ENCODE measurements at regions not wholly inside any gene's neighbourhood (a gene's known extent, or its start where the extent isn't known, plus 50 kb on each side); places are given as distances from the start of the nearest gene placed in this dataset.
"Not testable (repeated sequence)": the region's sequence is repeated elsewhere in the genome, so short reads cannot be mapped to it uniquely, and the experiment has no call there.

- DNase-seq: no peak
These were observed 130.6 kb downstream of the SPP2 start for GRCh38 chr2:234181121-234181520.

- no peak for DNase-seq
These were observed 128.5 kb downstream of the SPP2 start for GRCh38 chr2:234179031-234179363.

DNA sequence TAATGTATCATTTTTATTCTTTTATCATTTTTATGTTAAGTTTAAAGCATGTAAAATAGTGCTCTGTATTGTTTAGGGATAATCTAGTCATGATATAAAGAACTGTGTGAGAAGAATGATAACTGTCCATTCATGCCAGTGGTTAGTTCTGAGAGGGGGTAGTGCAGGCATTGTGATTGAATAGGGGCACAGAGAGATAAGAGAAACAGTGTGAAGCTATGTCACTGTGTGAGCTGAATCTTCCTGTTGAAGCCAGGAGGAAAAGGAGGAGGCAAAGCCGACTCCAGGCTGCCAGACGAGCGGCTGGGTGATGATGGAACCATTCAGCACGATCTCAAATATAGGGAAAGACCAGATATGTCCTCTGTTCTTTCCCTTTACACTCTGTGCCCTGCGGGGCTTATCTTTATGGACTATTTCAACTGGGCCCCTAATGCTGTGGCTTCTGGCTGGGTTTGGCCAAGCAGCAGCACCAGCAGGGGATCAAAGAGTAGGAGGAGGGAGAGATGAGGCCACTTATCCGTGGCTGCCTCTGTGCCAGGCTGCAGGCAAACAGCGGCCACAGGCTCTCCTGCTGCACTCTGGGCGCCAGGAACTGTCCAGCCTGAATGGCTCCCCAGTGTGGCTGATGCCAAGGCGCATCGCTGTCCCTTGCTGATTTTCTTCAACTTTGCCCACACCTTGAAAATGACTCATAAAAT, 128.0 kb downstream of the SPP2 start:
- no peak for DNase-seq

DNA sequence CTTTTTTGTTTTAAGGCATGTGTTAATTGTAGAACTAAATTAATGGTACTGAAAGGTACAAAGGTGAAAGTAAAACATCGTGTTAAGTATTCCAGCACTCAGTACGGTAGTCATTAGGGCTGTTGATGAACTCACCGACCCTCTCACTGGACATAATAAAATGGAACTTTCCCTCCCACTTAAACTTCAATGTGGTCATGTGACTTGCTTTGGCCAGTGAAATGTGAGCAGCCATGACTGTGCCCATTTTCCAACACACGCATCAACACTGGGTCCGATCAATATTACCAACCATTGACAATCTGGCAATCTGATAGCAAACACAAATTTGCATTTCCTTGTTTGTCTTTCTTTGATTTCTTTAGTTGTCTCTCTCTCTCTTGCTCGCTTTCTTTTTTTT, 125.1 kb downstream of the SPP2 start:
- no peak for DNase-seq

GRCh38 chr2:234174742-234175141, 124.2 kb downstream of the SPP2 start:
- DNase-seq: no peak

- DNase-seq: no peak
These were observed 122.0 kb downstream of the SPP2 start for GRCh38 chr2:234172532-234172931.

DNA sequence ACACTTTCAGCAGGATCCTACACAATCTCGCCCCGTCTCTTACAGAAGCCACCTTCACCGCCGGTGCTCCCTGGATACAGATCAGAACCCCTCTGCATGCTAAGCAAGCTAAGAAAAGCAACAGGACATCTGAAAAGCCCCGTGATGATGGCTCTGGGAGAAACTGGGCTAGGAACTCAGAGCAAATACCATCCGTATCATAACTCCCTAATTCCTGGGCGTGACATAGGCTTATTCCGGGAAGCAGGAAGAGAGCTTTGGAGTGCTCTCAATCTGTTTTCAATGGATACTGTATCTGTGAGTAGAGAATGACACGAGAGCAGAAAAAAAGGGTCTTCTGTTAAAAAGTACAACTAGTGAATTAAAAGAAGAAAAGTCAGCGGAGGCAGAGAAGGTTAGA, 121.6 kb downstream of the SPP2 start:
- DNase-seq: no peak

DNA sequence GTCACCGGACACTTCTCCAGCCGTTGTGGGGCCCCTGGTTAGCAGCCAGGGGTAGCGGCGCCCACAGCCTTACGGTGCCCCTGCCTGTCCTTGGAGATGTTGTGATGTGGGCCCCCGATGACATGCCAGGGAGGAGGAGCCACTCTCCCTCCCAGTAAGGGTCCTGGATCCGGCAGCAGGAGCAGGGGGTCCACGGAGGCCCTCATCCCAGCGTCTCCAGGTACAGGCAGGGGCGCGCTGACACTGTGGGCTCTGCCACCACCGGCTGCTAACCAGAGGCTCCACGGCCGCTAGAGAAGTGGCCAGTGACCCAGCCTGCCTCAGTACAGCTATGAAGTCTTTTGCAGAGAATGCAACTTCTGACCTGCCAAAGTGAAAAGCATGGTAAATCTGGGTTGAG, 121.2 kb downstream of the SPP2 start:
- no peak for DNase-seq

GRCh38 chr2:234169674-234170073, 119.2 kb downstream of the SPP2 start:
- no peak for DNase-seq

- not testable (repeated sequence) for DNase-seq
These were observed 118.4 kb downstream of the SPP2 start for GRCh38 chr2:234168605-234169570.

DNA sequence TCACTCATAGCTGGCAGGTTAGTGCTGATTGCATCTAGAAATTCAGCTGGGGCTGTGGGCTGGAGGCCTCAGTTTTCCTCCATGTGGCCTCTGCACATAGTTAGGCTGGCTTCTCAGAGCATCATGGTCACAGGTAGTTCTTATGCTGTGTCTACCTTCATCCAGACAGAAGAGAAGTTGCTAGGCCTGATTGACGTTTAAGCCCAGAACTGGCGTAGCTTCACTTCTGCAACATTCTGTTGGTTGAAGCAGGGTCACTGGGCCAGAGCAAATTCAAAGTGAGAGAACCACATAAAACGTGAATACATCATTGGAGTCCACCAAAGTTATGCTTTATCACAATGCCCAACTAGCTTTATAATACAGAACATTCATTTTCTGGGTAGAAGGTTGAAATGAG, 116.0 kb downstream of the SPP2 start:
- no peak for DNase-seq

- DNase-seq: no peak
These were observed 114.9 kb downstream of the SPP2 start for GRCh38 chr2:234165421-234165820.

DNA sequence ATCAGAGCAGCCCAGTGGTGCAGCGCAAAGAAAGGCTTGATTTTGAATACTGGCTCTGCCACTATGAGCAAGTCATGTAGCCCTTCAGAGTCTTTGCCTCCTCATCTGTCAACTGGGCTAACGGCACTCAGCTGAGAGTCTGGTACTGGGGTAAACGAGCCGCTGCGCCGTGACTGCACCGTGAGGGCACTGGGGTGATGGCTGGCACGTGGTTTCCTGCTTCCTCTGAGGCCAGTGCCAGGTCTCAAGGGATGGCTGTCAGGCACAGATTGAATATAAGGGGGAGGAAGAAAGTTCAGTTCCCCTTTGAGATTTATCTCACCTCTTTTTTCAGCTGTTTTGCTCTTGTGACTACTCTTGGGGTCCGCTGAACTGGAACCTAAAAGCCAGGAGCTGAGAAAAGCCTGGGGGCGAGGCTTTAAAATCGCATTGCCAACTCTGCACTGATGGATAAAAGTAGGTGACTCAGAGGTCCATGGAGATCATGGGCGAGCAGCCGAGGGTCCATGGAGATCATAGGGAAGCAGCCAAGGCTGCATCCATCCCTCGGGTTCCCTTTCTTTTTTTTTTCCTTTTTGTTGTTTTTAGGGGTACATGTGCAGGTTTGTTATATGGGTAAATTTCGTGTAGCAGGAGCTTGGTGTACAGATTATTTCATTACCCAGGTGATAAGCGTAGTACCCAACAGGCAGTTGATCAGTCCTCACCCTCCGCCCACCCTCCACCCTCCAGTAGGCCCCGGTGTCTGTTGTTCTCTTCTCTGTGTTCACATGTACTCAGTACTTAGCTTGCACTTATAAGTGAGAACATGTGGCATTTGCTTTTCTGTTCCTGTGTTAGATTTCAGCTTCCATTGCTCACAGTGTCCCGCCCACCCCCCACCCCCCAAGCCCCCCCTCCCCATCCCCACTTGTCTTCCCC, 114.3 kb downstream of the SPP2 start:
- no peak for DNase-seq

- no peak for DNase-seq
These were observed 113.1 kb downstream of the SPP2 start for GRCh38 chr2:234163510-234164045.

- DNase-seq: no peak
These were observed 112.4 kb downstream of the SPP2 start for GRCh38 chr2:234162861-234163260.

DNA sequence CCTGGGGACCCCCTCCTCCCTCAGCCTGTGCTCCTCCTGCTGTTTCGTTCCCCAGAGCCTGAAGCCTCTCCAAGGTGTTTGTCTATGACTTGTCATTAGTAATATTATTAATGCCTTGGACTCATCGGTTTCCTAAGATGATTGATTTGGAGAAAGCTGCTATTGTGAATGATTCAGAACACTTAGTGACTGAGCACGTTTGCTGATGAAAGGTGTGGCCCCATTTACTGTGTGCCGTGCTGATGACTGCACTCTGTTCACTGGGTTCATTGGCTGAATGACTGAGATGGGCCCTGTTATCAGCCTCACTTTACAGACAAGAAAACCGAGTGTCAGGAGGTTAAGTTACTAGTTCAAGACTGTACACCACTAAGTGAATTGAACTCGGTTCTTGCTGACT, 111.4 kb downstream of the SPP2 start:
- no peak for DNase-seq

DNA sequence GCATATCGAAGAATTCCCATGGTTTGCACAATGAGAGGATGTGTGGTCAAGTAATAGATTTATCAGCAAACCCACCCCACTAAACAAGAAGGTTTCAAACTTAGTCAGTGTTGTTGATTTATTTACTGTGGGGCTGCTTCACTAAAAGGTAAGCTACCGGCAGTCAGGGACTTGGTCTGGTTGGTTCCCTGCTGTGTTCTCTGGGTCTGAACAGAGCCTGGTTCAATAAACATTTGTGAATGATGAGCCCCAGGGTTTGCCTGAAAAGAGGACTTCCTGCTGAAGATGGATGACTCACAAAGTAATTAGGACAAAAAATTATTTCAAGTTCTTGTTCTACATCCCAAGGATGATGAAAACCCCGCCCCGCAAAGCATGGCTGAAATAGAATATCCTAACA, 108.3 kb downstream of the SPP2 start:
- DNase-seq: no peak

DNA sequence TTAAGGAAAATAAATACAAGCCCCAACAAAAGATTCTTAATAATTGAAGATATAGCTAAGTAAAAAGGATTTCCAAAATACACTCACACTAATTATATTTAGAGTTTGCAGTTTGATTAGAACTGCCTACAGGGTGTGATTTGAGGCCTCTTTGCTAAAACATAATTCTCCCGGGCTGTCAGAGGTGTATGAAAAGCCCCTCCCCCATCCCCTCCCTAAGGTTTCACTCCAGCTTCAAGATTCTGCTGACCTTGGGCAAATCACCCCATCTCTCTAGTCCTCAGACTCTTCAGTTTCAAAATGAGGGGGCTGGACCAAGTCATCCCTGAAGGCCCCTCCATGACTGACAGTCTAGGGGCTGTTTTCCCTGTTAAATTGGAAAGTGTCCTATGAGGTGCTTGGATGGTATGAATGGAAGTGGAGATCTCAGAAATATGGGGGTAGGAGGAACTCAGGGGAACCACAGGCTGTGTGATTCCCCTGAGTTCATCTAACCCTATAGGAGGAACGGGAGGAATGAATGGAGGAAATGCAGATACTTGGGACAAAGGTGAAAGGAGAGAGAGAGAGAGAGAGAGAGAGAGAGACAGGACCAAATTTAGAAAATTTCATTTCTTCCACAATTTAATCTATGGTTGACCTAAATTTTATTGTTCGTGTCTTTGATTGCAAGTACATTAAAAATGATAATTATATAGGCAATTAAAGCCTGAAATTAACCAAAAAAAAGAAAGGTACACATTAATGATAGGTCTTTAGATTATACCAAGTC, 107.5 kb downstream of the SPP2 start:
- no peak for DNase-seq

DNA sequence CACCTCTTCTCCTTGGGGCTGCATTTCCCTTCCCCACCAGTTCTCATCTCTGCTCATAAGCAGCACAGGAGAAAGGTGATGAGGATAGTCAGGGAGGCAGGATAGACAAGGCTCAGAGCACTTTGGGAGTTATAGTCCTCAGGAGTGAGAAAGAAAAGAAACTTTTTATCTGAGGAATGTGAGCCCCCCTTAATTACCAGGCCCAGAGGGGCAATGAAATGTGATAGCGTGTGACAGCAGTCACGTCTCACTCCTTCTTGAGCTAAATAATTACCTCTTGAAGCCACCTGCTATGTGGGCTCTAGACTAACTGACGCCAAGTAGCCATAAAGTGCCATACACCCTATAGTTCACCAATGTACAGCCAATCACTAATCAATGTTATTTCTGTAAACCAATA, 105.8 kb downstream of the SPP2 start:
- no peak for DNase-seq

DNA sequence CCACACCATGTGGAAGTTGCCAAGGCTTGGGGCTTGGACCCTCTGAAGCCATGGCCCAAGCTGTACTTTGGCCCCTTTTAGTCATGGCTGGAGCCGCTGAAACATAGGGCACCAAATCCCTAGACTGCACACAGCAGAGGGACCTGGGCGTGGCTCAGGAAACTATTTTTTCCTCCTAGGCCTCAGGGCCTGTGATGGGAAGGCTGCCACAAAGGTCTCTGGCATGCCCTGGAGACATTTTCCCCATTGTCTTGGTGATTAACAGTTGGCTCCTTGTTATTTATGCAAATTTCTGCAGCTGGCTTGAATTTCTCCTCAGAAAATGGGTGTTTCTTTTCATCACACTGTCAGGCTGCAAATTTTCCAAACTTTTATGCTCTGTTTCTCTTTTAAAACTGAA, 102.3 kb downstream of the SPP2 start:
- not testable (repeated sequence) for DNase-seq

GRCh38 chr2:234147335-234147861, 96.9 kb downstream of the SPP2 start:
- DNase-seq: no peak

All from inflammatory macrophage treated with lipopolysaccharide for 1 hour (primary cell).